Skin of body (tissue), 1 donor: ENCODE measurements at regions not wholly inside any gene's neighbourhood (a gene's known extent, or its start where the extent isn't known, plus 50 kb on each side); places are given as distances from the start of the nearest gene placed in this dataset.

Experiments
- DNase-seq: peaks from one replicate; lab custom pipeline; 2025; lab: John Stamatoyannopoulos, UW

GRCh38 chr15:61489571-61489970, 260.5 kb upstream of the RORA start:
- no peak for DNase-seq

- DNase-seq: no peak
Measured at GRCh38 chr15:61483599-61483998, 254.5 kb upstream of the RORA start.

GRCh38 chr15:61481886-61482285, 252.8 kb upstream of the RORA start:
- no peak for DNase-seq

GRCh38 chr15:61480863-61481262, 251.8 kb upstream of the RORA start:
- no peak for DNase-seq

- DNase-seq: no peak
Measured at GRCh38 chr15:61480295-61480694, 251.2 kb upstream of the RORA start.

GRCh38 chr15:61479613-61480012, 250.5 kb upstream of the RORA start:
- no peak for DNase-seq

- DNase-seq: no peak
Measured at GRCh38 chr15:61476741-61477140, 247.6 kb upstream of the RORA start.

- no peak for DNase-seq
Measured at GRCh38 chr15:61474796-61475195, 245.7 kb upstream of the RORA start.

GRCh38 chr15:61467823-61468222, 238.7 kb upstream of the RORA start:
- no peak for DNase-seq

GRCh38 chr15:61459785-61460707, 230.9 kb upstream of the RORA start:
- DNase-seq: no peak

GRCh38 chr15:61457050-61457733, 228.1 kb upstream of the RORA start:
- no peak for DNase-seq

- no peak for DNase-seq
Measured at GRCh38 chr15:61449186-61449702, 220.1 kb upstream of the RORA start.

GRCh38 chr15:61447981-61448380, 218.9 kb upstream of the RORA start:
- no peak for DNase-seq

- no peak for DNase-seq
Measured at GRCh38 chr15:61444585-61444984, 215.5 kb upstream of the RORA start.

GRCh38 chr15:61442821-61443220, 213.7 kb upstream of the RORA start:
- no peak for DNase-seq

GRCh38 chr15:61441891-61442290, 212.8 kb upstream of the RORA start:
- no peak for DNase-seq

- DNase-seq: no peak
Measured at GRCh38 chr15:61426466-61426865, 197.4 kb upstream of the RORA start.

- DNase-seq: no peak
Measured at GRCh38 chr15:61425934-61426333, 196.8 kb upstream of the RORA start.

- DNase-seq: no peak
Measured at GRCh38 chr15:61422773-61423172, 193.7 kb upstream of the RORA start.

- DNase-seq: no peak
Measured at GRCh38 chr15:61421938-61422337, 192.8 kb upstream of the RORA start.

GRCh38 chr15:61421470-61421869, 192.4 kb upstream of the RORA start:
- no peak for DNase-seq

- DNase-seq: no peak
Measured at GRCh38 chr15:61420546-61420945, 191.4 kb upstream of the RORA start.
